PC-3 (cell line): ENCODE measurements at regions not wholly inside any gene's neighbourhood (a gene's known extent, or its start where the extent isn't known, plus 50 kb on each side); places are given as distances from the start of the nearest gene placed in this dataset.
A peak's percentile ranks its signal among the peaks of the same experiment; 100 is the strongest.

Experiments
- ATAC-seq: fragments of 200-7000 bp; cut with Tn5 transposase; 2 replicates; pipeline ENCODE4 v1.9.1; 2020; ENCODE audit warnings: mild to moderate bottlenecking, moderate library complexity
- BruUV-seq: library from RNA; stranded (reverse); fragments of 400-500 nt; replicated peaks from 2 replicates; lab custom pipeline; 2021; lab: Mats Ljungman, UMichigan
- CTCF ChIA-PET: fragments of 300-600 bp; sonication (Branson Sonifier 250); formaldehyde crosslinking; loops from one replicate; lab custom pipeline; 2022; ENCODE audit warnings: antibody characterized with exemption; lab: Charles Lee
- POLR2A ChIA-PET: fragments of 300-600 bp; sonication (Branson Sonifier 250); formaldehyde crosslinking; loops from one replicate; lab custom pipeline; 2022; ENCODE audit warnings: antibody characterized with exemption; ENCODE audit not compliant: unreplicated experiment; lab: Charles Lee
- DNase-seq: peaks from one replicate; pipeline ENCODE4 v3.0.0-alpha.2; 2015
- H2AFZ ChIP-seq: fragments of 300-600 bp; sonication (generic); 2 replicates; pipeline ENCODE4 v1.6.0; 2016; ENCODE audit warnings: antibody characterized with exemption, low read length
- H3F3A ChIP-seq: fragments of 300-600 bp; sonication (generic); one replicate; pipeline ENCODE4 v1.6.0; 2017; ENCODE audit warnings: antibody characterized with exemption, low read length, control low read depth, mild to moderate bottlenecking; ENCODE audit not compliant: unreplicated experiment
- H3K27ac ChIP-seq: fragments of 300-600 bp; sonication (generic); 2 replicates; pipeline ENCODE4 v1.5.1; 2016; ENCODE audit warnings: mild to moderate bottlenecking, low read length
- H3K27me3 ChIP-seq: fragments of 300-600 bp; sonication (generic); 2 replicates; pipeline ENCODE4 v1.6.1; 2016; ENCODE audit warnings: low read length, mixed read lengths
- H3K36me3 ChIP-seq: fragments of 300-600 bp; sonication (generic); 2 replicates; pipeline ENCODE4 v1.6.1; 2016; ENCODE audit warnings: low read depth, mixed run types, low read length, mixed read lengths
- H3K4me1 ChIP-seq: fragments of 300-600 bp; sonication (generic); 2 replicates; pipeline ENCODE4 v1.5.1; 2016; ENCODE audit warnings: low read length; ENCODE audit not compliant: insufficient read depth
- H3K4me2 ChIP-seq: fragments of 300-600 bp; sonication (generic); 2 replicates; pipeline ENCODE4 v1.6.0; 2016; ENCODE audit warnings: low read length
- H3K4me3 ChIP-seq: fragments of 300-600 bp; sonication (generic); 2 replicates; pipeline ENCODE4 v1.5.1; 2016; ENCODE audit warnings: mild to moderate bottlenecking, low read length, mixed read lengths
- H3K79me2 ChIP-seq: fragments of 300-600 bp; sonication (generic); 2 replicates; pipeline ENCODE4 v1.6.1; 2017; ENCODE audit warnings: low read length, mixed read lengths
- H3K9ac ChIP-seq: fragments of 300-600 bp; sonication (generic); 2 replicates; pipeline ENCODE4 v1.6.0; 2016; ENCODE audit warnings: mild to moderate bottlenecking, low read length
- H3K9me2 ChIP-seq: fragments of 300-600 bp; sonication (generic); replicated peaks from 2 replicates; pipeline ENCODE4 v1.6.1; 2016; ENCODE audit warnings: mixed run types, low read length, mixed read lengths
- H3K9me3 ChIP-seq: fragments of 300-600 bp; sonication (generic); 2 replicates; pipeline ENCODE4 v1.6.1; 2016; ENCODE audit warnings: low read length, mixed read lengths
- H4K20me1 ChIP-seq: fragments of 300-600 bp; sonication (generic); 2 replicates; pipeline ENCODE4 v1.6.1; 2016; ENCODE audit warnings: low read length, mixed read lengths
- CTCF ChIP-seq: fragments of 300-600 bp; sonication (generic); conservative IDR thresholded peaks from 2 replicates; pipeline ENCODE4 v1.5.1; 2017; ENCODE audit warnings: antibody characterized with exemption, low read depth, mild to moderate bottlenecking, low read length
- EZH2 ChIP-seq: fragments of 300-600 bp; sonication (generic); IDR thresholded peaks from one replicate; pipeline ENCODE4 v1.6.1; 2017; ENCODE audit warnings: antibody characterized with exemption, mild to moderate bottlenecking, low read length; ENCODE audit not compliant: unreplicated experiment
- EZH2phosphoT487 ChIP-seq: fragments of 300-600 bp; sonication (generic); IDR thresholded peaks from 2 replicates; pipeline ENCODE4 v1.6.1; 2018; ENCODE audit warnings: mild to moderate bottlenecking, antibody characterized with exemption, low read length, borderline replicate concordance
- intact Hi-C: fragments of 100-400 bp; cut with micrococcal nuclease; formaldehyde crosslinking; loops from 2 replicates; pipeline ENCODE4 v1.9.0; 2023

- DNase-seq (peak; percentile 11), ATAC-seq (no peak)
- no peaks in the 10 kb centered on the region for H3K36me3 ChIP-seq
- H3K4me3 ChIP-seq, result no peak overlapping the region
- H3K9ac ChIP-seq, result no peak overlapping the region
- no peaks in the 10 kb centered on the region for H3K9me3 ChIP-seq
- no peak overlapping the region for H3K27ac ChIP-seq
- H3K4me1 ChIP-seq, result no peaks in the 10 kb centered on the region
- BruUV-seq, result no TSS peak
- no peaks in the 10 kb centered on the region for H3K79me2 ChIP-seq
- TF ChIP-seq EZH2 (no peak), EZH2phosphoT487 (no peak), CTCF (no peak)
- H3K27me3 ChIP-seq, result no peaks in the 10 kb centered on the region
- intact Hi-C loops, result no loop called here
- H3F3A ChIP-seq, result no peaks in the 10 kb centered on the region
- no peaks in the 10 kb centered on the region for H4K20me1 ChIP-seq
- ChIA-PET POLR2A (no interaction called here), CTCF (no interaction called here)
- no peak overlapping the region for H3K4me2 ChIP-seq
- no peak overlapping the region for H2AFZ ChIP-seq
- no peaks in the 10 kb centered on the region for H3K9me2 ChIP-seq
These were observed 391.6 kb upstream of the MGAT4C start for GRCh38 chr12:86647800-86648199.

- Histone ChIP-seq H4K20me1 (no peaks in the 10 kb centered on the region), H3K9me2 (no peaks in the 10 kb centered on the region), H3K4me2 (peak overlapping the region; percentile 58), H3K4me1 (peaks cover 16% of the 10 kb centered on the region), H3K9ac (peak overlapping the region; percentile 11; the same call in 1 of the 2 replicates), H3K9me3 (peaks cover 8% of the 10 kb centered on the region; the same call in 1 of the 2 replicates), H3K27ac (peak overlapping the region; percentile 79), H3K79me2 (no peaks in the 10 kb centered on the region), H3K4me3 (peak overlapping the region; percentile 15; the same call in 1 of the 2 replicates), H3K36me3 (no peaks in the 10 kb centered on the region), H2AFZ (peak overlapping the region; percentile 67), H3F3A (no peaks in the 10 kb centered on the region), H3K27me3 (no peaks in the 10 kb centered on the region)
- TF ChIP-seq EZH2, result no peak
- no peak for TF ChIP-seq CTCF
- TF ChIP-seq EZH2phosphoT487, result no peak
- DNase-seq (peak; percentile 87), ATAC-seq (peak; percentile 97)
- POLR2A ChIA-PET, result interaction anchor here (0.7 kb wide), 1 partner anchor 74 kb away, joined by 4 read pairs; no protein-coding TSS in a partner anchor
- CTCF ChIA-PET, result no interaction called here
- no TSS peak for BruUV-seq
- intact Hi-C loops, result no loop called here
These were observed 378.5 kb upstream of the MGAT4C start for GRCh38 chr12:86634456-86635410.

GRCh38 chr12:86627001-86627400, 370.8 kb upstream of the MGAT4C start:
- Histone ChIP-seq H3K4me2 (no peak overlapping the region), H3K9me2 (no peaks in the 10 kb centered on the region), H3K4me3 (no peak overlapping the region), H3K9me3 (peaks cover 18% of the 10 kb centered on the region), H2AFZ (no peak overlapping the region), H3K79me2 (no peaks in the 10 kb centered on the region), H3F3A (no peaks in the 10 kb centered on the region), H3K36me3 (no peaks in the 10 kb centered on the region), H3K27me3 (no peaks in the 10 kb centered on the region), H3K9ac (no peak overlapping the region), H3K27ac (no peak overlapping the region), H4K20me1 (no peaks in the 10 kb centered on the region), H3K4me1 (no peaks in the 10 kb centered on the region)
- POLR2A ChIA-PET, result no interaction called here
- intact Hi-C loops, result no loop called here
- no peak for TF ChIP-seq EZH2
- TF ChIP-seq EZH2phosphoT487, result no peak
- no peak for TF ChIP-seq CTCF
- no TSS peak for BruUV-seq
- no peak for ATAC-seq
- no peak for DNase-seq
- CTCF ChIA-PET, result no interaction called here
